ENCODE measurements at regions not wholly inside any gene's neighbourhood (a gene's known extent, or its start where the extent isn't known, plus 50 kb on each side); places are given as distances from the start of the nearest gene placed in this dataset.
"Not testable (repeated sequence)": the region's sequence is repeated elsewhere in the genome, so short reads cannot be mapped to it uniquely, and the experiment has no call there.

DNA sequence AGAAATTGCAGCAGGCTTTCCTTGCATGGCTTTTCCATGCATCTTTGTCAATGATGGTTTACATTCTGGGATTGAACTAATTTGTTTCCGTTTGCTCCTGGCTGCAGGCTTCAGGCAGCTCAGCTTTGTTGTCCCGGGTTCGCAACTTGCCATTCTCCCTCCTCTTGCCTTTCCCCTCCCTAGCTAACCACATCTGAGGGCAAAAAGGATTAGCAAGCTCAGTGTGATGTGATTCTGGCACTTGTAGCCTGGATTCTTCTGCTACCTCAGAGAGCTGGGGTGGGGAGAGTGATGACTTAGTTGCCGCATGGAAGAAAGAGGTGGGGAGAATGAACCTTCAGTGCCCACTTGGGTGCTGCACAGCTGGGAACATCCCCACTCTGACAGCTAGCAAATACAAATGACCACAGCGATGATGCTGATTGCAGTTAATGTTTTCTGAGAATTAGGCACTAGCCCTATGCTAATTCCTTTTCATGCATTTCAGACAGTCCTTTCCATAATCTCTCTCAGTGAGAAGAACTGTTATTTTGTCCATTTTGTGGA, 120.2 kb upstream of the SALL1 start:
- DNase-seq: no peak

DNA sequence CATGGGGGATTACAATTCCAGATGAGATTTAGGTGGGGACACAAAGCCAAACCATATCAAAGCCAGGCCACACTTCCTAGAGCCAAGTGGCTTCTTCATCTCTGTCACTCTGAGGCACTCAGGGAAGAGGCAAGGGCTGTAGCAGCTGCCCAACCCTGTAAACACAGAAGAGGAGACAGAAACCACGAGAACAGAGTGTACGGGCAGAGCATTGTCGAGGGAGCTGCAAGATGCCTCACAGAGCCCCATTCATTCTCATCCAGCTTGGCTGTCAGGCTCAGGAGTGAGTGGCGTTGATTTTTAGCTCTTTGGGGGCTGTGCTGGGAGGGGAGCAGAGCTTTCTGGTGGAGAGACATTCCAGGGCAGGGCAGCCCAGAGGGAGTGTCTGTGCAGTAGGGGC, 117.2 kb upstream of the SALL1 start:
- no peak for DNase-seq

DNA sequence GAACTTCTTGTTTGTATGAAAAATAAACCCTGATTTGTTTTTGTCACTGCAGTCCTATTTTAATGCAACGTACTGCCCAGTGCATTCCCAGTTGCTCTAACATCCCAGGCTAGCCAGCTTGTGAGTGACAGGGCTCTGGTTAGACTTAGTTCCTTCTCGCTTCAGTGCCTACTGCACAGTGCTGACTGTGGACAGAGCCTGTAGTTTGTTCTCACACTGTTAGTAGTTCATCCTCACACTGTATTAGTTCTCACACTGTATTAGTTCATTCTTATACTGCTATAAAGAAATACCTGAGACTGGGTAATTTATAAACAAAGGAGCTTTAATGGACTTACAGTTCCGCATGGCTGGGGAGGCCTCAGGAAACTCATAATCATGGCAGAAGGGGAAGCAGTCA, 116.6 kb upstream of the SALL1 start:
- DNase-seq: no peak

DNA sequence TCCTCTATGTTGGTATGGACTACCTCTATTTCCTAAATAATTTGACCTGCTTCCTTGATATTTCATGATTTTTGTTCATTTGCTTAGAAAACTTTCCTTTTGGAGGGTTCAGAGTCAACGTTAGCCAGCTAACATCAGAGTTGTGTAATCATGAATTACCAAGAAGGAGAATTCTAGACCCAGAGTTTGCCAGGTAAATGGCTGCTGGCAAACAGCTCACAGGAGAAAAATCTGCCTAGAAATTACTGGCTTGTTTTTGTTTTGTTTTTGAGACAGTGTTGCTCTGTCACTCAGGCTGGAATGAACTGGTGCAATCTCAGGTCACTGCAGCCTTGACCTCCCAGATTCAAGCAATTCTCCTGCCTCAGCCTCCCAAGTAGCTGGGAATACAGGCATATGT, 111.4 kb upstream of the SALL1 start:
- DNase-seq: no peak

DNA sequence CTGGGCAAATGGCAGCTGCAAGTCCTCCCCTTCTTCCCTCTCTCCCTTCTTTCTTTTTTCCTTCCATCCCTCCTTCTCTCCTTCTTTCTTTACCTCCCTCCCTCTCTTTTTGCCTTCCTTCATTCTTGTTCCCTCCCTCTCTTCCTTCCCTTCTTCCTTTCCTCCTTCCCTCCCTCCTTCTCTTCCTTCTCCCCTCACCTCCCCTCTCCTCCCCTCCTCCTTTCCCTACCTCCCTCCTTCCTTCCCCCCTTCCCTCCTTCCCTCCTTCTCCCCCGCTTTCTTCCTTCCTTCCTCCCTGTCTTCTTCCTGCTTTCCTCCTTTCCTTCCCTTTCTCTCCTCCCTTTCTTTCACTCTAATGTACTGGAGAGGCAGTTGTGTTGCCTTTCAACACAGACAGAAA, 110.8 kb upstream of the SALL1 start:
- DNase-seq: no peak

DNA sequence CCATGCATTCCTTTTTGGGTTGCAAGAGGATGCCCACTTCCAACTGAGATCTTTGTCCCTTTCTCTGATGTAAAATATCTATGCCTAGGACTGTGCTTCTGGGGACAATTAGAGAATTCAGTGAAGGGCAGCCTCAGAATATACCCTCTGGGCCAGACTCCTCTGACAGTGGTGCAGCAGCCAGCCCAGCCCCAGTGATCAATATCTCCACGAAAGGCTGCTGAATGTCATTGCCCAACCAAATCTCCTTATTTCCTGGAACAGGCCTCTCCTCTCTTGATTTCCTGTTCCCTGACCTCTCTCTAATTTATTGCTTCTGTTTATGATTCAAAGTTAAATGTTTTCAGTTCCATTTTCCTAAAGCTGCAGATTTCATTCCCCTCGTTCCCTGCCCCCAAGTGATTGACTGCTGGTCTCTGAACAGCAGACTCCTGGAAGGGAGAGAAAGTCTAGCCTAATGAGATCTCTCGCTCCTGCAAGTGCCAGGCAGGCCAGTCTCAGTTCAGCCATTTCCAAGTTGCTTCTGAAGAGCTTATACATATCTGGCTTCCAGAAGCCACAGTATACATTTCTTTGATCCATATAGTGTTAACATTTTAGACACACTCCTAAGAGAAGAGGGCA, 104.4 kb upstream of the SALL1 start:
- DNase-seq: no peak

DNA sequence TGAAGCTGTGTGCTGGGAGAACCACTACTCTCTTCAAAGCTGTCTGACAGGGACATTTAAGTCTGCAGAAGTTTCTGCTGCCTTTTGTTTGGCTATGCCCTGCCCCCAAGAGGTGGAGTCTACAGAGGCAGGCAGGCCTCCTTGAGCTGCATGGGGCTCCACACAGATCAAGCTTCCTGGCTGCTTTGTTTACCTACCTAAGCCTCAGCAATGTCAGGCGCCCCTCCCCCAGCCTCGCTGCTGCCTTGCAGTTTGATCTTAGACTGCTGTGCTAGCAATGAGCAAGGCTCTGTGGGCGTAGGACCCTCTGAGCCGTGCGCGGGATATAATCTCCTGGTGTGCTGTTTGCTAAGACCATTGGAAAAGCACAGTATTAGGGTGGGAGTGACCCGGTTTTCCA, 103.3 kb upstream of the SALL1 start:
- DNase-seq: not testable (repeated sequence)

DNA sequence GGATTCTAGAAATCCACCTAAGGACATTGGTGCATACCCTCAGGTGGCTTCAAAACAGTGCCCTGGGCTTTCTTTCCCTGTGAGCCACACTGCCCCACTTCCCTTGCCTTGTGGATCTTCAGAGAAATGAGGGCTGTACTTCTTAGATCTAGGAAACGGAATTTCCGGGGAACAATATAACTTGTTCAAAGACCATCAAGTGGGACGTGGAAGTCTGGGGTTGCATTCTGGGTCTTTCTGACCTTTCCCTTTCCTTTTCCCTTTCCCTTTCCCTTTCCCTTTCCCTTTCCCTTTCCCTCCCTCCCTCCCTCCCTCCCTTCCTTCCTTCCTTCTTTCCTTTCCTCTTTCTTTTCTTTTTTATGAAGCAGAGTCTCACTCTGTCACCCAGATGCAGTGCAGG, 97.1 kb upstream of the SALL1 start:
- DNase-seq: no peak

DNA sequence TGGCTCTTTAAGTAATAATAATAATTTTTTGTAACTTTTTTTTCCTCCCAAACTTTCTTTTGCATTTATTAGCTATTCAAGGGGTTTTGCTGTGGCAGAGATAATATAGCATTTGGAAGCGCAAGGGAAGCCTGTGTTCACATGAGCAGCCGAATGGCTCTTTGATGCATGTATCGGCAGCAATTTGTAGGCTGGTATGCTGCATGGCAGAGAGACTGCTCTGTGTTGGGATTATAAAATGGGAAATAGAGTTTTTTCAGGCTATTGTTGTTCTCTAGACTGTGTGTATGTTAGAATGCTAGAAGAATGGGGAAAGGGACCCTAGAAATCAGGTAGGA, 94.6 kb upstream of the SALL1 start:
- no peak for DNase-seq

DNA sequence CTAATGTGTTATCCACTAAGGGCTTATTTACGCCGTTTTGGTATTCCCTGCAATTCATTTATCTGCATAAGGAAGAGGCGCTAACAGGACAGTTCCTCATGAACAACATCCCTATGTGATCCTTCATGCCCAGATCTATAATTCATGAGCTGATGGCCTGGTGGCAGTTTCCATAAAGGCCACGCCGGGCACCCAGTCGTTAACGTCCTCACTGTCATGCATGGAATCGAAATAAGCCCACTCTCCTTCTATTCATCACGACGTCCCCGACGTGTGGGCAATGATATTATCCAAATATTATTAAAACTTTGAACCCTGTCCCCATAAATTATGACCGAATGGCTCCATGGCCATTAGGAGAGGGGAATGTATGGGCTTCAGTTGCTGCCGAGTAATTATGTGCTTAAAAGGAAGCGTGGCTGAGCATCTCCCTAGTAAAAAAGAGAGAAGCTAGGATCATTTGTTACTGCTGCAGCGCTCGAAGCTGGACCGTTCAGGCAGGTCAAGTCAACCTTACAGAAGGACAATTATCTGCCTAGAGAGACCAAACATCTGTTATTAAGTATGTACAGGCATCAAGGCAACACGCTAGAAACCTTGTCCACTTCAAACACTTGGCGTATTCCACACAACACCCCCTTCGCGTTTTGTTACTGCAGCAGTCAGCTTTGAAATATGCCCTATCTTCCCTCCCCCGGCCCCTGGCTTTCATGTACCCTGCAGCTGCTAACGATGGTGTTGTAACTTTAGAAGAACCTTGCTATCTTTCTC, 94.0 kb upstream of the SALL1 start:
- DNase-seq: no peak

DNA sequence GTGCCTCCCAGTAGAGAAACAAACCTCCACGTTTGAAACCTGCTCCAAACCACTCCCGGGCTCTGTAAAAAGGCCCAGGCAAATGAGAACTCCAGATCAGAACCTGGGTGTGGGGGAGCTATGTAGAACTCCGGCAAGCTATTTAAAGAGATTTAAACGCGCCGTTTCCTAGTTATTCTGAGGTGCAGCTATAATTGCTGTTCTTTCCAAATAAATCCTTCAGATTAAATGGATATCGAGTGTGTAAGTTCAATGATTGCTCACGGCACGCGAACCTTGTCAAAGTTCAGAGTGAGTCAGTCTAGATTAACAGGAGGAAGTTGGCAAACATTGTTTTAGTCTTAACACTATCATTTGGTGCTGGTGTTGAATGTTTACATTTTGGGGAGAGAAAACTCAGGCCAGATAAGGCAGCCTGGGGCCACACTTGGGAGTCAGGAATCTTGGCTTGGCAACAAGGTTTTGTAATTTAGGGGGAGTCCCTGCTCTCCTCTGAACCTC, 92.9 kb upstream of the SALL1 start:
- no peak for DNase-seq

DNA sequence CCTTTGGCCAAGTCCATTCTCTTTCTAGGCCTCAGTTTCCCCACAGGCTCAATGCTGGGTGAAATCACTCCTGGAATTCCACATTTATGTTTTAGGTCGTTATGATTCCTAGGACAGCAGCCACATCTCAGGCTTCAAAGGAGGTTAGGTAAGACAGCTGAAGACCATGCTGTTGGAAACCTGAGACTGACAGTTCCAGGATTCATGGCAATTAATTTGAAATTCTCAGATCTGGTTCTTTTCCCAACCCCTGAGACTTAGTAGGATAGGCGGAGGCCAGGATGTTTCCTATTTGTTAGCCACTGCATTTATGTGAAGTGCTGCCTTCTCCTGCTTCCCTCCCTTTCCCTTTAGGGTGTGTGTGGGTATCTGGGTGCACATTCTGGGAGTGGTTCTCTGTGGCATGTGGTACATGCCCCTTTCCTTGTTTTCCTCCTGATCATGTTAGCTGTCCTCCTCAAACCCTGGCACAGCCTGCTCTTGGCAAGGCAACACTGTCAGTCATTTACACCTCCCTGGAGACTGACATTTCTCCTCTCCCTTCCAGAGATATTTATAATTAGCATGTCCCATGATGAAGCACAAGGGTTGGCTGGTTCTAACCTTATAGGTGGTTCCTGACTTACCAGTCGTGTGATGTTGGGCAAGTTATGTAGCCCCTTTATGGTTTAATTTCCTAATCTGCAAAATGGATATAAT, 91.4 kb upstream of the SALL1 start:
- no peak for DNase-seq

DNA sequence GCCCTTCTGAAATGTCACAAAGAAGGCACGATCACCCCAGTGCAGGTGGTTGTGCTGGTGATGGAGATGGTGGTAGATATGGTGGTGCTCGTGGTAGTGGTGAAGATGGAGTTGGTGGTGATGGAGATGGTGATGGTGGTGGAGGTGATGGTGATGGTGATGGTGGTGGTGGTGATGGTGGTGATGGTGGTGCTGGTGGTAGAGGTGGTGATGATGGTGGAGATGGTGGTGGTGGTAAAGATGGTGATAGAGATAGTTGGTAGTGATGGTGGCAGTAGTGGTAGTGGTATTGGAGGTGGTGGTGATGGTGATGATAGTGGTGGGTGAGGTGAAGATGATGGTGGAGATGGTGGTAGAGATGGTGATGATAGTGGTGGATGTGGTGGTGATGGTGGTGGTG, 88.1 kb upstream of the SALL1 start:
- no peak for DNase-seq

DNA sequence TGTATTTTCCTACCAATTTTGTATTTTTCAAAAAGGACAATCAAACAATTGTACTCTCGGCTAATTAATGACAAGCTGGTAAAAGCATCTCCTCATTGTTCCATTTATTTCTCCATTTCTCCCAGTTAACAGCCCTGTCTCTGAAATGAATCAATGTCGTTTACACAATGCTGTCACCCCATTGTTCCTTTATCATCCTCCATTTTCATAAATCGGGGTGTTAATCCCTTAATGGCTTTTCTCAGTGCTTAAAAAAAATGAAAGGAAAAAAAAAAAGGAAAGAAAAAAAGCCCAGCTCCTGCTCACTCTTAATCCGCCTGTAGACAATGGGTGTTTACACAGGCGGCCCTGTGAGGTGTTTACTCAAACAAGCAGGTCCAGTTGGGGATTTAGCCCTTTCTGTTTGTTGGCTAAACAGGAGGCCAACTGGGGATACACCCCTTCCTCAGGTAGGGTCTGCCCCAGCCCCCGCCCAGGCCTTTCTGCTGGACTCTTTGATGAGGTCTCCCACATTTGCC, 86.8 kb upstream of the SALL1 start:
- no peak for DNase-seq

DNA sequence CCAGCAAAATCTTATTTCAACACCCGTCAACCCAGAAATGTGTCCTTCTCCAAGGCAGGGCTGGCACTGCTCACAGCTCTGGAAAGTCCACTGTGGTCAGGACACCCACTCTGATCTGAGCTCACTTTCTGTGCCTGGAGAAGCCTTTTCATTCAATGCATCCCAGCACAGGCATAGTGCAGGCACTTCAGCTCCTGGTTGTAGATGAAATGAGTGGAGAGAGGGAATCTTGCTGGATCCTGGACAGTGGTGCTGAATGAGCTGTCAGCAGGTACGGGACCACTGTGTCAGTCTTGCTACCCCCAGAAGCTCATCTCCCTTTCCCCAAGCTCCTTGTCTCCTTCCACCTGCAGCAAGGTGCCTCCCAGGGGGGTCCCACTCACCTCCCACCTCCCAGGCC, 86.1 kb upstream of the SALL1 start:
- DNase-seq: no peak

DNA sequence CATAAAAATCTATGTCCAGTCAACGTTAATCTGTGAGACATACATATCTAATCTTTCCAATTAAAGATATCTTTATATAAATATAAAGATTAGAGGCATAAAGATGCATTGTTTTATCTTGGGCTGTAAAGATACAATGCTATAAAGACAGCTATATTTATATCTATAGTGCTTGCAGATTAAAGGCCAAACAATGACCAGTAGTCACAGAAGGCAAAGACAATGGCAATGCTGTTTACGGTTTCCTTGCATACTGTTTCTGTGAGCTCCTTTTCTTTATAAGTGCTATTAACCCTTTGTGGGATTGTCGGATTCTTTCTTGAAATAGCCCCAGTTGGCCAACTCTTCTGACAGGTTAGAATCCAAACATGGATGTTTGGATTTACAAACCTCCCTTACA, 85.5 kb upstream of the SALL1 start:
- DNase-seq: no peak

DNA sequence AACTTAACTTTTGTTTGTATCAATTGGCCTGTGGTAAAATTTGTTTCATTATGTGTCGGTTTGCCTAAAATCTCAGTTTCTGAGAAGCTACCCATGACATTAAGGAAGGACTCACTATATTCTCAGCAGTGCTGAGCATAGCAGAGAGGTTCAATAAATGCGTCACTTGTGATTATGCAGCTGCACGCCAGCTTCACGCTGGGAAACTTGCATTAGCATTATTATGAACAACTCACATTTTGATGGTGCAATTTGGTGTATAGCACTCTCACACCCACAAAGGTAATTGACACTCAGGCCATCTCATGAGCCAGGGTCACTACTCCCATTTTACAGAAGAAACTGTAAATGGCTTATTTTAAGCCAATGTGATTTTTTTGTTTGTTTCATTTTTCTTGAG, 80.6 kb upstream of the SALL1 start:
- no peak for DNase-seq

DNA sequence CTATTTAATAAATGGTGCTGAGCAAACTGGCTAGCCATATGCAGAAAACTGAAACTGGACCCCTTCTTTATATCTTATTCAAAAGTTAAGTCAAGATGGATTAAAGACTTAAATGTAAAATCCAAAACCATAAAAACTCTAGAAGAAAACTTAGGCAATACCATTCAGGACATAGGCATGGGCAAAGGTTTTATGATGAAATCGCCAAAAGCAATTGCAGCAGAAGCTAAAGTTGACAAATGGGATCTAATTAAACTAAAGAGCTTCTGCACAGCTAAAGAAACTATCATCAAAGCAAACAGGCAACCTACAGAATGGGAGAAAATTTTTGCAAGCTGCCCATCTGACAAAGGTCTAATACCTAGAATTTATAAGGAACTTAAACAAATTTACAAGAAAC, 79.0 kb upstream of the SALL1 start:
- DNase-seq: not testable (repeated sequence)

DNA sequence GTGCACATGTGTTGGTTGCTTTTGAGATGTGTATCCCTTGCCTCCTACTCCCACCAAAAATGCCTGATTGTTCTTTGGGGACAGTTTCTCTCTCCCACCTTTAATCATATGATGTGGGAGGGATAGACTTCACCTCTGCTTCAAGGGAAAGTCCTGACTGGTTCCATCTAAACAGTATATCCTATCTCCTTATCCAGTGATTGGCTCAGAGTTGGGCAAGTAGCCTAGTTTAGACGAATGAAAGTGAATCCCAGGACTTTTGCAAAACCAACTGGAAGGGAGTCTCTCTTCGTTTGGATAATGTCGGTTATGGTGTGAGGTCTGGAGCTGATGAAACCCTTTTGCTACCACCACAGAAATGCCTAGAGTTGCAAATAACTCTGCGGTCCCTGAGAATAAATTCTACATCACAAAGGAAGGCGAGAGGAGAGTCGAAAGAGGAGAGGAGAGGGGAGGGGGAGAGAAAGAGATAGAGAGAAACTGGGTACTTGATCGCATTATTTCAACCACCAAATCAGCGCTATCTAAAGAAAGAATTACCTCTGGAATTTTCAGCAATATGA, 77.1 kb upstream of the SALL1 start:
- DNase-seq: no peak

DNA sequence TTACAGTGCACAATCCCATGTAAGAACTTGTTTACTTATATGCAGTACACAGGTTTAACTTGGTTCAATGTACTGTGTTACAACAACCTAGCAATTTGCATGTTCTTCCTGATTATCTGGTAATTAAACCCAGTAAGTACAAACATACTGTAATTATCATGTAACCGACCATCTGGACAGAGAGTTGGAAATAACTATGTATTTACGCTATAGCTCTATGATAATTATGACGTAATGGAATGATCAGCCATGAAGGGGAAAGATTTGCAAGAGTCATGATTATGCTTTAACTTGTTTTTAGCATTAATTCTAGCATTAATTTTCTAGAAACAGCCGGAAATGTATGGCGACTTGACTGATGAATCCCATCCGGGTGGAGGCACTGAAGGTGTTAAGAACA, 74.8 kb upstream of the SALL1 start:
- DNase-seq: no peak

DNA sequence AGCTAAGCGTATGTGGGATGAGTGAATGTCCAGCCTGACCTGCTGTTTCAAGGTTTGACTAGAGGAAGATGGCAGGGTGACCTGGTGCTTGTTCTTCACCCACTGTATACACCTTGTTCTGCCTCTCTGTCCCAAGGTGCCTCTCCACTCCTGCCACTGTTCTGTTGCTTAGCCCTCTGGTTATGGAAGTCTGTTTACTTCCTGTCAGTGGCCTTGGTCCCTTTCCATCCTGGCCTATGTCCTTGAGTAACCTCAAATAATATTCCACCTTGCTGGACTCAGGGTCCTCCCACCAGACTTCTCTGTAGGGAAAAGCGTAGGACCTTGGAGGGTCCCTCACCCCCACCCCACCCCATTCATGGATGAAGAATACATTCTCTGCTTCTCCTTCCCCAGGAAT, 73.2 kb upstream of the SALL1 start:
- no peak for DNase-seq

DNA sequence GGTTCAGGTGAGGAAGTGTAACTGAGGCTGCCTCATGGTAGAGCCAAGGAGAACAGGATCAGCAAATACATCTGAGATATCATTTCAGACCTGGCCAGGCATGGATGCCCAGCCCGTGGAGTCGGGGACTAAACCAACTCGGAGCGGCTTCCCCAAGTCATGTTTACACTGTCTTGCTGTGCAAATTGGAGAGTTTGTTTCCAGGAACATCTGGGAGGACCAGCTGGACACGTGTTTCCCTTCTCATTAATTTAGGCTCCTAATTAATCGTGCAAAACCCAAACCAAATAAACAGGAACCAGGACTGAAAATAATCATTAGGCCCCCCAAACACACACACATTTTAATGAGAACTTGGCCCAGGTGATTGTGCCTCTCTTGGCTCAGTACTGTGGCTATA, 70.9 kb upstream of the SALL1 start:
- no peak for DNase-seq

DNA sequence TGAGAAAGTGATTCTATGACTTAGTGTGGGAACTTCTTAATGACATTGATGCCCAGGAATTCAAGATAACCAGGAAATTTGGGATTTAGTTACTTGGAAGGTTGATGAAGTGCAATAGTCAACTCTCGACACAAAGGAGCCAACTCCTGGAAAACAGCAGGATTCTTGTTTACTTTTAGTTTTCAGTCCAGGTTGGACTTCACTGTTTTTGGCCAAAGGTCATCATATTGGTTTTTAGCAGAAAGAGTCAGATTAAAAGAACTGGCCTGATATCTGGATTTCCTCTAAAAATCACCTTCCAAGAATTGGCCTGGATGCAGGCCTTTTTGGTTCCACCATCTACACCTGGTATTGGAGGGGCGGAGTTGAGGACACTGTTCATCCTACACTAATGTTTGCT, 60.1 kb upstream of the SALL1 start:
- no peak for DNase-seq

DNA sequence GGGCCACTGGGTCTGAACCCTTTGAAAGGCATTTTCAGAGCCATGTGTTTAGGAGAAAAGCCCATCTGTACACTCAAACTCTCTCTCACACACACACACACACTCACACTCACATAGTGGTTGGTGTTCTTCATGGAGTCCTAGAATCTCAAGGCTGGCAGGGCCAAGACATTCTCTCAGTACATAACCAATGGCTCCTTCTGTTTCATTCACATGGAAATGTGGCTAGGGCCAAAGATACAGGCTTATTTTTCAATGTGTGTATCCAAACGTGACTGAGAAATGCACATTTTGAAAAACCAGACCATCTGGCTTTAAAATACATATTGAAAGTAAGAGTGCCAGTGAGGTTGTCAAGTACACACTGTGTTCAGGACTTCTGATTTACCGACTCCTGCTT, 59.0 kb upstream of the SALL1 start:
- DNase-seq: no peak

Measured in CD4-positive, alpha-beta T cell treated with Interferon gamma for 1 hour (primary cell).